Tibial nerve (tissue), 4 donors: ENCODE measurements at regions not wholly inside any gene's neighbourhood (a gene's known extent, or its start where the extent isn't known, plus 50 kb on each side); places are given as distances from the start of the nearest gene placed in this dataset.

Source experiments
- EP300 ChIP-seq, 2 donors: sonication (generic); formaldehyde crosslinking; IDR thresholded peaks; one replicate each; pipeline ENCODE4 v1.6.1; 2017; ENCODE audit warnings: antibody characterized with exemption in 2 of 2, mild to moderate bottlenecking in 1 of 2
- POLR2A ChIP-seq, 2 donors: fragments of 450-650 bp; IDR thresholded peaks; one replicate each; pipeline ENCODE4 v1.6.1; 2017; ENCODE audit warnings: antibody characterized with exemption in 2 of 2, mild to moderate bottlenecking in 2 of 2, moderate library complexity in 2 of 2
- TF ChIP-seq, protein P1 (sequence below), 5 experiments: fragments of 200-600 bp in 3 of 5; fragments of 450-650 bp in 2 of 5; sonication (generic) in 3 of 5; IDR thresholded peaks; one replicate each; pipeline ENCODE4 v1.5.1; 2016 to 2019; ENCODE audit warnings: antibody characterized with exemption in 5 of 5, mild to moderate bottlenecking in 3 of 5, moderate library complexity in 2 of 5

DNA sequence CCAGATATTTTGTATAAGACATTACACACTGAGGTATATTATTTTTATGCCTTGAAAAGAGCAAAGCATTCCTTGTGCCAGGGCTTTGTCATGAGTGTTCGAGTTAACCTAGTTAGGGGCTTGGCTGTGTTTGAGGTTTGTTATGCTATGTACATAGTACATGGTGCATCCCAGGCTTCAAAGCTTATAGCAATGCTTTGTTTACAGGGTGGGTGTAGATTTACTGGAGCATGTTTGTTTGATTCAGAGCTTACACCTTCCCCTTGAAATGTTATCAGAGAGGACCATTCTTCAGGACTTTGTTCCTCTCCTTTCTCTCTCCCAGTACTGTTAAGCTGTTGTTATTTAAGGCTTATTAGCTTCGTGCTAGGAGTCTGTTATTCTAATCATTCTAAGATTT is 738.7 kb upstream of the LRRTM4 start:
- TF ChIP-seq, protein P1, sequence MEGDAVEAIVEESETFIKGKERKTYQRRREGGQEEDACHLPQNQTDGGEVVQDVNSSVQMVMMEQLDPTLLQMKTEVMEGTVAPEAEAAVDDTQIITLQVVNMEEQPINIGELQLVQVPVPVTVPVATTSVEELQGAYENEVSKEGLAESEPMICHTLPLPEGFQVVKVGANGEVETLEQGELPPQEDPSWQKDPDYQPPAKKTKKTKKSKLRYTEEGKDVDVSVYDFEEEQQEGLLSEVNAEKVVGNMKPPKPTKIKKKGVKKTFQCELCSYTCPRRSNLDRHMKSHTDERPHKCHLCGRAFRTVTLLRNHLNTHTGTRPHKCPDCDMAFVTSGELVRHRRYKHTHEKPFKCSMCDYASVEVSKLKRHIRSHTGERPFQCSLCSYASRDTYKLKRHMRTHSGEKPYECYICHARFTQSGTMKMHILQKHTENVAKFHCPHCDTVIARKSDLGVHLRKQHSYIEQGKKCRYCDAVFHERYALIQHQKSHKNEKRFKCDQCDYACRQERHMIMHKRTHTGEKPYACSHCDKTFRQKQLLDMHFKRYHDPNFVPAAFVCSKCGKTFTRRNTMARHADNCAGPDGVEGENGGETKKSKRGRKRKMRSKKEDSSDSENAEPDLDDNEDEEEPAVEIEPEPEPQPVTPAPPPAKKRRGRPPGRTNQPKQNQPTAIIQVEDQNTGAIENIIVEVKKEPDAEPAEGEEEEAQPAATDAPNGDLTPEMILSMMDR (IDR thresholded peaks at IDR 0.05): no peak
- TF ChIP-seq POLR2A (IDR thresholded peaks at IDR 0.05) (no peak), EP300 (IDR thresholded peaks at IDR 0.05) (no peak)
